KMS-11 (cell line): ENCODE measurements at regions not wholly inside any gene's neighbourhood (a gene's known extent, or its start where the extent isn't known, plus 50 kb on each side); places are given as distances from the start of the nearest gene placed in this dataset.

Experiments
- H2AFZ ChIP-seq: fragments of 200-600 bp; sonication (generic); 2 replicates; pipeline ENCODE4 v1.6.1; 2016; ENCODE audit warnings: antibody characterized with exemption, mixed run types, low read depth
- H3K27ac ChIP-seq: fragments of 200-600 bp; sonication (generic); 2 replicates; pipeline ENCODE4 v1.6.1; 2016; ENCODE audit warnings: mild to moderate bottlenecking, mixed run types
- H3K27me3 ChIP-seq: fragments of 200-600 bp; sonication (generic); 2 replicates; pipeline ENCODE4 v1.6.1; 2017; ENCODE audit warnings: mild to moderate bottlenecking, low read depth, mixed run types, moderate library complexity; ENCODE audit not compliant: insufficient read depth
- H3K36me3 ChIP-seq: fragments of 200-600 bp; sonication (generic); 2 replicates; pipeline ENCODE4 v1.6.1; 2017; ENCODE audit warnings: mild to moderate bottlenecking, mixed run types; ENCODE audit not compliant: insufficient read depth
- H3K4me1 ChIP-seq: fragments of 200-600 bp; sonication (generic); 2 replicates; pipeline ENCODE4 v1.6.1; 2016; ENCODE audit warnings: mild to moderate bottlenecking, low read depth, mixed run types; ENCODE audit not compliant: poor library complexity, severe bottlenecking
- H3K4me2 ChIP-seq: fragments of 200-600 bp; sonication (generic); 2 replicates; pipeline ENCODE4 v1.7.0; 2016; ENCODE audit warnings: mild to moderate bottlenecking, mixed run types
- H3K4me3 ChIP-seq: fragments of 200-600 bp; sonication (generic); IDR thresholded peaks from 2 replicates; pipeline ENCODE4 v1.6.1; 2017; ENCODE audit warnings: low read depth, low read length, mixed read lengths; ENCODE audit not compliant: insufficient read depth
- H3K79me2 ChIP-seq: fragments of 200-600 bp; sonication (generic); 2 replicates; pipeline ENCODE4 v1.6.1; 2016; ENCODE audit warnings: low read depth, mixed run types; ENCODE audit not compliant: insufficient read depth
- H3K9ac ChIP-seq: fragments of 200-600 bp; sonication (generic); 2 replicates; pipeline ENCODE4 v1.6.1; 2016; ENCODE audit warnings: mild to moderate bottlenecking, mixed run types
- H4K20me1 ChIP-seq: fragments of 200-600 bp; sonication (generic); 2 replicates; pipeline ENCODE4 v1.6.1; 2016; ENCODE audit warnings: mild to moderate bottlenecking, mixed run types; ENCODE audit not compliant: insufficient read depth
- TF ChIP-seq, protein P1 (sequence below): fragments of 200-600 bp; sonication (generic); conservative IDR thresholded peaks from 2 replicates; pipeline ENCODE4 v1.6.1; 2017; ENCODE audit warnings: low read depth, mild to moderate bottlenecking, antibody characterized with exemption, low read length, moderate library complexity, mixed read lengths

DNA sequence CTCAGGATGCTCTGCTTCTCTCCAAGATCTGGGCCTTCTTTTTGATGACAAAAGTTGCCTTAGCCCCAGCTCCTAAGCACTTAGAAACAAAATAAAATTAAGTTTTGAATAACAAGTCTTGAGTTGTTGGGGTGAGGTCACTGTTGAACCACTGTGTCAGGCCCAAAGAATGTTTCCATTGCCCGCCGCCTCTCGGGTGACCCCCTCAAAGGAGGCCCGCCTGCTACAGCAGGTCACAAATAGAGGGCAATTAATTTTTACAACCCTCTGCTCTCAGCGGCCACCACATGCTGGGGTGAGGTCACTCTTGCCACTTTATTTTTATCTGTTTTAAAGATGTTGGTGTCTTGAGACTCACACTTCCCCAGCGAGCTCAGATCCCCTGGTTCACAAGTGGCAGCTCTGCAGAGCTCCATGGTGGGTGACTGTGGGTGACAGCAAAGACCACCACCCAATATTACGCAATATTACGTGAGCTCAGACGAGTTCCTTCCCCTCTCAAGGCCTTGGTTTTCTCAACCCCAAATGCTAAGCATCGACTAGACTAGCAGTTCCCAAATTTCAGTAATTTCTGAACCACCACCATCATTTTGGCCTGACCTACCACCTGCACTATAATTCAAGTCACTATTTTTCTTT is 247.7 kb upstream of the PMEPA1 start:
- Histone ChIP-seq H3K27me3 (peaks cover 38% of the 10 kb centered on the region; the same call in 1 of the 2 replicates), H3K4me3 (no peak overlapping the region), H3K9ac (no peak overlapping the region), H3K79me2 (no peaks in the 10 kb centered on the region), H3K4me1 (no peaks in the 10 kb centered on the region), H3K27ac (no peak overlapping the region), H3K4me2 (no peak overlapping the region), H4K20me1 (no peaks in the 10 kb centered on the region), H3K36me3 (no peaks in the 10 kb centered on the region), H2AFZ (no peak overlapping the region)
- TF ChIP-seq, protein P1, sequence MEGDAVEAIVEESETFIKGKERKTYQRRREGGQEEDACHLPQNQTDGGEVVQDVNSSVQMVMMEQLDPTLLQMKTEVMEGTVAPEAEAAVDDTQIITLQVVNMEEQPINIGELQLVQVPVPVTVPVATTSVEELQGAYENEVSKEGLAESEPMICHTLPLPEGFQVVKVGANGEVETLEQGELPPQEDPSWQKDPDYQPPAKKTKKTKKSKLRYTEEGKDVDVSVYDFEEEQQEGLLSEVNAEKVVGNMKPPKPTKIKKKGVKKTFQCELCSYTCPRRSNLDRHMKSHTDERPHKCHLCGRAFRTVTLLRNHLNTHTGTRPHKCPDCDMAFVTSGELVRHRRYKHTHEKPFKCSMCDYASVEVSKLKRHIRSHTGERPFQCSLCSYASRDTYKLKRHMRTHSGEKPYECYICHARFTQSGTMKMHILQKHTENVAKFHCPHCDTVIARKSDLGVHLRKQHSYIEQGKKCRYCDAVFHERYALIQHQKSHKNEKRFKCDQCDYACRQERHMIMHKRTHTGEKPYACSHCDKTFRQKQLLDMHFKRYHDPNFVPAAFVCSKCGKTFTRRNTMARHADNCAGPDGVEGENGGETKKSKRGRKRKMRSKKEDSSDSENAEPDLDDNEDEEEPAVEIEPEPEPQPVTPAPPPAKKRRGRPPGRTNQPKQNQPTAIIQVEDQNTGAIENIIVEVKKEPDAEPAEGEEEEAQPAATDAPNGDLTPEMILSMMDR: no peak

DNA sequence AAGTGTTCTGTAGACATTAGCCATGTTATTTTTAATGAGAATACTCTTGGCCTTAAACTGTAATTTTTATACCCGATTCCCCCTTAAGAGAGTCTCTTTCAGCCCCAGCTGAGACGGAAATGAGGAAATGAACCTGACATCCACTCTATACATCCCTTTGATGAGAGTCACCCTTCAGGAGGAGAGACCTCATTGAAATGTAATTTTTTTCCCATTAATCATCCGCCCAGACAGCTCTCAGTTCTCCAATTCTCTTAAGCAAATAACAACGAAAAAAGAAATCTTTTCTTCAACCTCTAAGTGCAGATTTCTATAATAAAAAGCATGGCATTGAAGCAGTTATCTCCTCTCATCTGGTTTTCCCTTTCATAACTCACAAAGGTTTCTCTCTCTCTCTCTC is 243.8 kb upstream of the PMEPA1 start:
- H3K4me3 ChIP-seq: no peak overlapping the region
- no peaks in the 10 kb centered on the region for H3K79me2 ChIP-seq
- no peaks in the 10 kb centered on the region for H4K20me1 ChIP-seq
- no peak overlapping the region for H3K9ac ChIP-seq
- H3K27me3 ChIP-seq: peaks cover 24% of the 10 kb centered on the region; the same call in 1 of the 2 replicates
- H3K4me1 ChIP-seq: no peaks in the 10 kb centered on the region
- H3K36me3 ChIP-seq: no peaks in the 10 kb centered on the region
- no peak overlapping the region for H2AFZ ChIP-seq
- TF ChIP-seq, protein P1: no peak
- no peak overlapping the region for H3K27ac ChIP-seq
- no peak overlapping the region for H3K4me2 ChIP-seq

DNA sequence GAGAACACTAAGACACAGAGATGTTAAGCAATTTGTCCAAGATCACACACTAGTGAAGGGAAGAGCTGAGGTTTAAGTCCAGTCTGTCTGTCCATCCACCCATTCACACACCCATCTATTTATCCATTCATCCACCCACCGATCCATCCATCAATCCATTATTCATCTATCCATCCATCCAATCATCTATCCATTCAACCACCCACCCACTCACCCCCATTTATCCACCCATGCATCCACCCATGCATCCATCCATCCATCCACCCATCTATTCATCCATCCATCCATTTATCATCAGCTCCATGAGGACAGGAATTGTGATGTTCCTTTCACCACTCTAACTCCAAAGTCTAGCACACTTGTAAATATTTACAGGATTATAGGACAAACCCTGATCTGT is 242.3 kb upstream of the PMEPA1 start:
- Histone ChIP-seq H3K27ac (no peak overlapping the region), H3K4me1 (no peaks in the 10 kb centered on the region), H2AFZ (no peak overlapping the region), H3K27me3 (peaks cover 10% of the 10 kb centered on the region; the same call in 1 of the 2 replicates), H3K4me3 (no peak overlapping the region), H3K36me3 (no peaks in the 10 kb centered on the region), H3K4me2 (no peak overlapping the region), H3K79me2 (no peaks in the 10 kb centered on the region), H3K9ac (no peak overlapping the region), H4K20me1 (no peaks in the 10 kb centered on the region)
- TF ChIP-seq, protein P1: no peak

DNA sequence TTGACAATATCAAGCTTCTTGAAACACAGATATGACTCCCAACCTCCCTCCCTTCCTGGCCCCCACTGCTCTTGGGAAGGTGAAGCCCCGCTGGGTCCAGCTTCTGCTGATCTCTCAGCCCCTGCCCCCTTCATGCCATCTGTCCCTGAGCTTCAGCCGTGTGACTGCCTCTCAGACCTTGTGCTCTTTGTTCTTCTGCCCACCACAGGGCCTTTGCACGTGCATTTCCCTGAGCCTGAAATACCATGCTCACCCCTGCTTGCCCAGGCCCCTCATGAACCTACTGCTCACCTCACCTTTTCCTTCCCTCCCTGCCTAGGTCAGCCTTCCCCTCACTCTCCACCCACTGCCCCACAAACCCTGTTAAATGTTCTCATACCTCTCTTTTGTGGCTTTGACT is 241.7 kb upstream of the PMEPA1 start:
- peaks cover 10% of the 10 kb centered on the region; the same call in 1 of the 2 replicates for H3K27me3 ChIP-seq
- H3K4me3 ChIP-seq: no peak overlapping the region
- no peaks in the 10 kb centered on the region for H3K4me1 ChIP-seq
- H3K27ac ChIP-seq: no peak overlapping the region
- no peak overlapping the region for H2AFZ ChIP-seq
- no peak overlapping the region for H3K4me2 ChIP-seq
- TF ChIP-seq, protein P1: no peak
- no peak overlapping the region for H3K9ac ChIP-seq
- H3K36me3 ChIP-seq: no peaks in the 10 kb centered on the region
- H4K20me1 ChIP-seq: no peaks in the 10 kb centered on the region
- no peaks in the 10 kb centered on the region for H3K79me2 ChIP-seq
